CD4-positive, alpha-beta T cell (primary cell): ENCODE measurements at regions not wholly inside any gene's neighbourhood (a gene's known extent, or its start where the extent isn't known, plus 50 kb on each side); places are given as distances from the start of the nearest gene placed in this dataset.

ENCODE experiments used
- ATAC-seq: fragments of 200-7000 bp; cut with Tn5 transposase; one replicate; pipeline ENCODE4 v1.10.0; 2022; ENCODE audit warnings: mild to moderate bottlenecking; ENCODE audit not compliant: poor library complexity
- CTCF ChIA-PET: fragments of 350-600 bp; sonication (Branson Sonifier 250); formaldehyde crosslinking; loops from one replicate; lab custom pipeline; 2021; ENCODE audit warnings: antibody characterized with exemption, inconsistent platforms; lab: Charles Lee
- POLR2A ChIA-PET: fragments of 350-600 bp; sonication (Branson Sonifier 250); formaldehyde crosslinking; loops from one replicate; lab custom pipeline; 2021; ENCODE audit warnings: antibody characterized with exemption, inconsistent platforms; lab: Charles Lee
- DNase-seq, 14 experiments: peaks; one replicate each; pipeline ENCODE4 v3.0.0-alpha.2; 2013 to 2020; ENCODE audit warnings: mixed read lengths in 2 of 14
- H3K27ac ChIP-seq, 2 donors: one replicate each; pipeline versions ENCODE4 v1.5.1 to v1.7.0; 2013; ENCODE audit warnings: low read length in 2 of 2, low read depth in 1 of 2, mild to moderate bottlenecking in 1 of 2
- H3K27me3 ChIP-seq, 2 experiments: 1 replicate in 1 of 2; 2 replicates in 1 of 2; pipeline versions ENCODE4 v1.6.1 to v1.7.0; 2013; ENCODE audit warnings: low read length in 2 of 2, control low read depth in 1 of 2, mild to moderate bottlenecking in 1 of 2, moderate library complexity in 1 of 2; ENCODE audit not compliant: insufficient read depth in 2 of 2, control insufficient read depth in 1 of 2
- H3K36me3 ChIP-seq: one replicate; pipeline ENCODE4 v1.6.1; 2013; ENCODE audit warnings: low read length, control low read depth; ENCODE audit not compliant: insufficient read depth
- H3K4me1 ChIP-seq: one replicate; pipeline ENCODE4 v1.6.1; 2013; ENCODE audit warnings: low read length, control low read depth; ENCODE audit not compliant: insufficient read depth
- H3K4me3 ChIP-seq: one replicate; pipeline ENCODE4 v1.5.1; 2013; ENCODE audit warnings: mild to moderate bottlenecking, low read length, moderate library complexity
- H3K9me3 ChIP-seq, 2 experiments: 1 replicate in 1 of 2; 2 replicates in 1 of 2; pipeline versions ENCODE4 v1.6.1 to v1.7.0; 2013; ENCODE audit warnings: low read length in 2 of 2, mild to moderate bottlenecking in 2 of 2, control low read depth in 1 of 2, moderate library complexity in 1 of 2; ENCODE audit not compliant: control insufficient read depth in 1 of 2, insufficient read depth in 1 of 2
- H3K27ac Mint-ChIP-seq: one replicate; pipeline ENCODE4 v1.8.0; 2020; ENCODE audit warnings: mixed read lengths
- H3K27me3 Mint-ChIP-seq: one replicate; pipeline ENCODE4 v1.8.0; 2021; ENCODE audit warnings: mixed read lengths
- H3K36me3 Mint-ChIP-seq: one replicate; pipeline ENCODE4 v1.8.0; 2021; ENCODE audit warnings: low read depth, mixed read lengths
- H3K4me1 Mint-ChIP-seq: one replicate; pipeline ENCODE4 v1.8.0; 2021; ENCODE audit warnings: low read depth, mixed read lengths
- H3K4me3 Mint-ChIP-seq: one replicate; pipeline ENCODE4 v1.8.0; 2020; ENCODE audit warnings: mild to moderate bottlenecking, mixed read lengths
- H3K9me3 Mint-ChIP-seq: one replicate; pipeline ENCODE4 v1.8.0; 2020; ENCODE audit warnings: mixed read lengths
- intact Hi-C, 2 experiments: fragments of 100-400 bp; cut with DNase I in 1 of 2; cut with micrococcal nuclease in 1 of 2; formaldehyde crosslinking; loops; one replicate each; pipeline versions ENCODE4 v1.15.1 to v1.9.0; 2023 to 2025; cut with DNase I, micrococcal nuclease
- TF ChIP-seq, protein P1 (sequence below): fragments of 200-600 bp; IDR thresholded peaks from one replicate; pipeline ENCODE4 v1.8.0; 2022; ENCODE audit warnings: antibody characterized with exemption, mild to moderate bottlenecking

DNA sequence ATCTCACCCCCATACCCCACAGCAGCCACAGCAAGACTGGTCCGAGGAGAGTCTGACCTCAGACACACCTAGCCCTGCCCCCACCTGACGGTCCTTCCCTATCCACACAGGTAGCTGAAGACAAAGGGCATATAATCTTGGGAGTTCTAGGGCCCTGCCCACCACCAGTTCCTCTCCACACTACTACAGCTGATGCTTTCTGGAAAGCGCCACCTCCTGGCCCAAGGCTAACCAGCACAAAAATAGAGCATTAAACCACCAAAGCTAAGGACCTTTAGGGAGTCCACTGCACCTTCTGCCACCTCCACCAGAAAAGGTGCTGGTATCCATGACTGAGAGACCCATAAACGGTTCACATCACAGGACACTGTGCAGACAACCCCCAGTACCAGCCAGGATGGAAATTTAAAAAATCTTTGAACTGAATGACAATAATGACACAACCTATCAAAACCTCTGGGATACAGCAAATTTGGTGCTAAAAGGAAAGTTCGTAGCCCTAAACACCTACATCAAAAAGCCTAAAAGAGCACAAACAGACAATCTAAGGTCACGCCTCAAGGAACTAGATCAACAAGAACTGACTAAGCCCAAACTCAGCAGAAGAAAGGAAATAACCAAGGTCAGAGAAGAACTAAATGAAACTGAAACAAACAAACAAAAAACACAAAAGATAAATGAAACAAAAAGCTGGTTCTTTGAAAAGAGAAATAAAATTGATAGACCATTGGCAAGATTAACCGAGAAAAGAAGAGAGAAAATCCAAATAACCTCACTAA is 122.1 kb upstream of the TPRG1 start:
- intact Hi-C loops = no loop called here
- ChIA-PET CTCF (interaction anchor here (3.1 kb wide), 1 partner anchor 8 kb away, joined by 14 read pairs; no protein-coding TSS in a partner anchor), POLR2A (interaction anchor here (2.1 kb wide), 1 partner anchor 1309 kb away, joined by 7 read pairs; no protein-coding TSS in a partner anchor)
- no peaks in the 10 kb centered on the region for H3K27me3 ChIP-seq
- ATAC-seq = peak; percentile 41
- DNase-seq = peak in 8 of 14 experiments; percentile 7 to 72 (median 18)
- Mint-ChIP-seq H3K27ac (peak overlapping the region; percentile 34), H3K27me3 (no peaks in the 10 kb centered on the region), H3K36me3 (no peaks in the 10 kb centered on the region), H3K9me3 (no peaks in the 10 kb centered on the region), H3K4me1 (peaks cover 17% of the 10 kb centered on the region), H3K4me3 (no peak overlapping the region)
- TF ChIP-seq, protein P1, sequence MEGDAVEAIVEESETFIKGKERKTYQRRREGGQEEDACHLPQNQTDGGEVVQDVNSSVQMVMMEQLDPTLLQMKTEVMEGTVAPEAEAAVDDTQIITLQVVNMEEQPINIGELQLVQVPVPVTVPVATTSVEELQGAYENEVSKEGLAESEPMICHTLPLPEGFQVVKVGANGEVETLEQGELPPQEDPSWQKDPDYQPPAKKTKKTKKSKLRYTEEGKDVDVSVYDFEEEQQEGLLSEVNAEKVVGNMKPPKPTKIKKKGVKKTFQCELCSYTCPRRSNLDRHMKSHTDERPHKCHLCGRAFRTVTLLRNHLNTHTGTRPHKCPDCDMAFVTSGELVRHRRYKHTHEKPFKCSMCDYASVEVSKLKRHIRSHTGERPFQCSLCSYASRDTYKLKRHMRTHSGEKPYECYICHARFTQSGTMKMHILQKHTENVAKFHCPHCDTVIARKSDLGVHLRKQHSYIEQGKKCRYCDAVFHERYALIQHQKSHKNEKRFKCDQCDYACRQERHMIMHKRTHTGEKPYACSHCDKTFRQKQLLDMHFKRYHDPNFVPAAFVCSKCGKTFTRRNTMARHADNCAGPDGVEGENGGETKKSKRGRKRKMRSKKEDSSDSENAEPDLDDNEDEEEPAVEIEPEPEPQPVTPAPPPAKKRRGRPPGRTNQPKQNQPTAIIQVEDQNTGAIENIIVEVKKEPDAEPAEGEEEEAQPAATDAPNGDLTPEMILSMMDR = no peak
- H3K9me3 ChIP-seq = no peaks in the 10 kb centered on the region
- H3K27ac ChIP-seq = no peak overlapping the region
- H3K4me3 ChIP-seq = no peak overlapping the region
- H3K4me1 ChIP-seq = peaks cover 9% of the 10 kb centered on the region
- H3K36me3 ChIP-seq = no peaks in the 10 kb centered on the region

DNA sequence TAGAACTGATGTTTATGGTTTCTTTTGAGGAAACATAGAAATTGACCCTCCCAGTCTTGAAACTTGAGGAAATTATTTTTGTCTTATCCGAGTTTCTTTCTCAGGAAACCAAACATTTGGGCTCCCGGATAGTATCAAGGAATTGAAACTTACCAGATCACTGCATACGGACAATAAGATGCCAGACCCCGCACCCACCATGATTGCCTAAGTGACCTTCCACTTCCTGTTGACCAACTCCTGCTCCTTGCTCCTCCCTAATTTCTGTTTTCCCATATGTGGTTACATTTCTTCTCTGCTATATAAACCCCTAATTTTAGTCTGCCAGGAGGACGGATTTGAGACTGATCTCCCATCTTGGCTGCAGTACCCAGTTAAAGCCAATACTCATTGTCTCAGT is 118.4 kb upstream of the TPRG1 start:
- Histone ChIP-seq H3K27ac (no peak overlapping the region), H3K4me1 (peaks cover 9% of the 10 kb centered on the region), H3K36me3 (no peaks in the 10 kb centered on the region), H3K9me3 (no peaks in the 10 kb centered on the region), H3K27me3 (no peaks in the 10 kb centered on the region), H3K4me3 (no peak overlapping the region)
- H3K4me3 Mint-ChIP-seq = no peak overlapping the region
- intact Hi-C loops = no loop called here
- H3K36me3 Mint-ChIP-seq = no peaks in the 10 kb centered on the region
- CTCF ChIA-PET = no interaction called here
- no peak overlapping the region for H3K27ac Mint-ChIP-seq
- peaks cover 4% of the 10 kb centered on the region for H3K27me3 Mint-ChIP-seq
- POLR2A ChIA-PET = interaction anchor here (0.7 kb wide), 1 partner anchor 12 kb away, joined by 3 read pairs; no protein-coding TSS in a partner anchor
- peaks cover 17% of the 10 kb centered on the region for H3K4me1 Mint-ChIP-seq
- no peaks in the 10 kb centered on the region for H3K9me3 Mint-ChIP-seq
- TF ChIP-seq, protein P1 = no peak
- ATAC-seq = no peak
- no peak for DNase-seq

DNA sequence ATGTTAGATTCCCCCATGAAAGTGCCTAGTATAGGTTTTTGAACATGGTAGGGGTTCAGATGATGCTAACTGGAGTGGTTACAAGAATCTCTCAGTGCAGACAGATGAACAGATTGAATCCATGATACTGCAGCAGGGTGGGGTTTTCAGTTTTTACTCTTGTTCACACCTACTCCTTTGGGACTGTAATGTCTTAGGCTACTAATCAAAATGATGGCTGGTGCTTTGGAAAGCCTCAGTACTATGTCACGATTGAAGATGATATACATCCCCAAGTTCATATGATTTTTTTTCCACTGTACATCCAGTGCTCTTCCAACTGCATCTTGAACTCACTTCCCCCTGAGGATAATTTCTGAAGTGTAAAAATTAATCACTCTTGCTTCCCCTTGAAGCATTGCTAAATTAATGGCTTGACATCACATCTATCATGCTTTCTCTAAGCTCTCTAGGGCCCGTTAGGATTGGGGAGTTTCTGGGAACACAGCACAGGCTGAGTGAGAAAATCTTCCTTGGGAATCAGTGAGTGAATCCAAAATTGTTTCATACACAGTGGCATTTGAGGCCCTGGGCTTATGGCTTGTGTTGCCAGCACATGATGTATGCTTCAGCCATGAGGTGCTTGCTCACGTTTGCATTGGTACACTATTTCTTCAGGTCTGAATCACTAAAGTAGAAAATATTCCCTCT is 115.0 kb upstream of the TPRG1 start:
- Mint-ChIP-seq H3K27ac (no peak overlapping the region), H3K9me3 (peaks cover 2% of the 10 kb centered on the region), H3K4me3 (no peak overlapping the region), H3K27me3 (peaks cover 4% of the 10 kb centered on the region), H3K36me3 (no peaks in the 10 kb centered on the region), H3K4me1 (no peaks in the 10 kb centered on the region)
- ChIA-PET CTCF (no interaction called here), POLR2A (no interaction called here)
- intact Hi-C loops = no loop called here
- DNase-seq (no peak), ATAC-seq (no peak)
- Histone ChIP-seq H3K4me1 (no peaks in the 10 kb centered on the region), H3K4me3 (no peak overlapping the region), H3K27me3 (peaks cover 0 to 3% of the 10 kb centered on the region in 2 experiments), H3K9me3 (no peaks in the 10 kb centered on the region), H3K36me3 (no peaks in the 10 kb centered on the region), H3K27ac (no peak overlapping the region)
- TF ChIP-seq, protein P1 = no peak
